Heart right ventricle (tissue), 16 donors: ENCODE measurements at regions not wholly inside any gene's neighbourhood (a gene's known extent, or its start where the extent isn't known, plus 50 kb on each side); places are given as distances from the start of the nearest gene placed in this dataset.
"Not testable (repeated sequence)": the region's sequence is repeated elsewhere in the genome, so short reads cannot be mapped to it uniquely, and the experiment has no call there.

Source experiments
- ATAC-seq, 8 donors: fragments of 200-7000 bp; cut with Tn5 transposase; one replicate each; pipeline ENCODE4 v1.9.1; 2020; ENCODE audit warnings: mild to moderate bottlenecking in 8 of 8, moderate library complexity in 8 of 8, moderate number of reproducible peaks in 1 of 8
- DNase-seq, 2 donors: peaks; one replicate each; pipeline ENCODE4 v3.0.0-alpha.2; 2020
- H3K27ac ChIP-seq, 10 donors: fragments of 200-600 bp; sonication (generic) in 2 of 10; one replicate each; pipeline versions ENCODE4 v1.5.0 to v1.8.0; 2020 to 2022; ENCODE audit warnings: mild to moderate bottlenecking in 3 of 10
- H3K27me3 ChIP-seq, 7 donors: fragments of 200-600 bp; one replicate each; pipeline ENCODE4 v1.8.0; 2021 to 2022; ENCODE audit warnings: mild to moderate bottlenecking in 2 of 7
- H3K36me3 ChIP-seq, 9 donors: fragments of 200-600 bp; sonication (generic) in 1 of 9; one replicate each; pipeline versions ENCODE4 v1.5.0 to v1.8.0; 2020 to 2022; ENCODE audit warnings: mild to moderate bottlenecking in 2 of 9
- H3K4me1 ChIP-seq, 9 donors: fragments of 200-600 bp; sonication (generic) in 1 of 9; one replicate each; pipeline versions ENCODE4 v1.5.0 to v1.8.0; 2020 to 2022; ENCODE audit warnings: mild to moderate bottlenecking in 4 of 9
- H3K4me3 ChIP-seq, 10 donors: fragments of 200-600 bp; sonication (generic) in 2 of 10; one replicate each; pipeline versions ENCODE4 v1.5.0 to v1.8.0; 2020 to 2022; ENCODE audit warnings: mild to moderate bottlenecking in 7 of 10, moderate library complexity in 2 of 10
- H3K9me3 ChIP-seq, 11 donors: fragments of 200-600 bp in 10 of 11; sonication (generic) in 2 of 11; one replicate each; pipeline versions ENCODE4 v1.5.0 to v1.8.0; 2013 to 2022; ENCODE audit warnings: mild to moderate bottlenecking in 2 of 11, control low read depth in 1 of 11, moderate library complexity in 1 of 11
- WGBS, 2 donors: extraction: QIAGEN DNeasy Blood & Tissue Kit; methylation state at CpG; one replicate each; pipeline ENCODE4 v1.1.7; 2013; ENCODE audit warnings: inconsistent platforms in 1 of 2; 5-methylcytosine and 5-hydroxymethylcytosine counted together
- intact Hi-C, 10 donors: fragments of 100-400 bp; cut with DNase I; formaldehyde crosslinking; loops; one replicate each; pipeline versions ENCODE4 v1.11.1 to v1.14.2; 2022
- TF ChIP-seq, protein P1 (sequence below), 9 donors: fragments of 200-600 bp; sonication (generic) in 2 of 9; IDR thresholded peaks; one replicate each; pipeline versions ENCODE4 v1.5.0 to v1.8.0; 2021 to 2022; ENCODE audit warnings: antibody characterized with exemption in 9 of 9, mild to moderate bottlenecking in 5 of 9, moderate library complexity in 1 of 9
- donor health status: Arrhythmogenic right ventricular cardiomyopathy.
- donor health status: ischemic (EF 13 %, LVEDD 7.1; RV severe dilation, severe dysfunction).
- donor health status: healthy with polysubstance abuse.
- donor health status: DM: no; HTN: yes; CAD: no.
- donor health status: DM: no; HTN: no; CAD: no.
- donor health status: ischemic (EF 25% LVEDD 6.9; RV normal size, moderate dysfunction).
- donor health status: ischemic (EF 25% LVEDD 5.7; RV mildly dilated, moderate dysfunction).
- donor health status: healthy.
- donor health status: DM: yes; HTN: yes; CAD: no.
- donor health status: Ischemic cardiomyopathy.
- donor health status: ischemic (EF 35%, LVEDD 5.7; RV mildly dilated, moderate dysfunction).
- donor health status: nonischemic (EF 11% LVEDD 7.7; RV severe dilation, severe dysfunction).
- donor health status: DM: yes; HTN: yes; CAD: no.
- donor health status: PGD.
- donor health status: ischemic (EF 29% LVEDD 5.4; RV normal size, mild dysfunction).
- donor health status: nonischemic (EF 23%, LVEDD 6.1; RV moderate dilation, normal function).

DNA sequence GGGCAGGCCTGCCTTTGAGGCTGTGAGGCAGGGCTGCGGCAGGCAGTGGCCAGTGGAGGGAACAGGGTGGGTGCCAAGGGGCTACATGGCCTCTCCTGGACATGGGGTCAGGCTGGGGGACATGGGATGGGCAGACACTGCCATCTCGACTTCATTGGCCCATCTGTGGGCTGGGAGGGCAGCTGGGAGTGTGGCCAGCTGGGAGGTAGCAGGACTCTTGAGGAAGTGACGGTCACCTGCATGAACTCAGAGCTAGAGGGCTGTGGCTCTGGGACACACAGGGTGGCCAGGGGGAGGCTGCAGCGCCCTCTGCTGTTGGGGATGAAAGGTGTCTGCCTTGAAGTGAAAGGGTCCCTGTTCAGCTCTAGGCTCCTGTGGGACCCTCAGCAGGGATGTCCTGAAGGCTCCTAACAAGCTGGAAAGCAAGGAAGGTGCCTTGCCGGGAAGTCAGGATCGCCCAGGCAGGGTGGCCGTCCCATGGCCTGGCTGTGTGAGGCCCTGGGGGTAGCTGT lies 244.0 kb downstream of the ANKRD30B start:
- 77 to 83% methylated on average over 6 to 7 of the region's 7 CpGs for WGBS, 2 donors
- H3K4me3 ChIP-seq, H3K27ac ChIP-seq, H3K36me3 ChIP-seq, DNase-seq, intact Hi-C loops, H3K27me3 ChIP-seq, H3K4me1 ChIP-seq, ATAC-seq: not testable (repeated sequence)
- peaks cover 0 to 15% (median 0%) of the 10 kb centered on the region in 11 donors for H3K9me3 ChIP-seq

DNA sequence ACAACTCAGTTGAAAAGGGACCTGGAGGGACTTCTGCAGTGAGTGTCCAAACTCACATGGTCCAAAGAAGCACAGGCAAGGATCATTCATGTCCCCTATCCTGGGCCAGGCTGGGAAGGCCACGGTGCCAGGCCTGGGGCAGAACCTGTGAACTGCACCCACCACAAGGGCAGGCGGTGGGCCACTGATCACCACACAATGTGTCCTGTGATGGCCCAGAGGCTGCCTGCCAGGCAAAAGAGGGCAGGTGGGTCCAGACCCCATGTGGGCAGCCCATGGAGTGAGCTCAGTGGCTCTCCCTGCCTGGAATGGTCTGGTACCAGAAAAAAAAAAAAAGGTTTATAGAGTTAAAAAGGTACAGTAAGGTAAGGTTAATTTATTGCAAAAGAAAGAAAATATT lies 244.8 kb downstream of the ANKRD30B start:
- H3K27ac ChIP-seq, H3K4me1 ChIP-seq, intact Hi-C loops, H3K4me3 ChIP-seq, DNase-seq, H3K27me3 ChIP-seq, H3K36me3 ChIP-seq, ATAC-seq: not testable (repeated sequence)
- WGBS, 2 donors, result 75 to 78% methylated on average over 2 of the region's 2 CpGs
- peaks cover 0 to 15% (median 0%) of the 10 kb centered on the region in 11 donors for H3K9me3 ChIP-seq

DNA sequence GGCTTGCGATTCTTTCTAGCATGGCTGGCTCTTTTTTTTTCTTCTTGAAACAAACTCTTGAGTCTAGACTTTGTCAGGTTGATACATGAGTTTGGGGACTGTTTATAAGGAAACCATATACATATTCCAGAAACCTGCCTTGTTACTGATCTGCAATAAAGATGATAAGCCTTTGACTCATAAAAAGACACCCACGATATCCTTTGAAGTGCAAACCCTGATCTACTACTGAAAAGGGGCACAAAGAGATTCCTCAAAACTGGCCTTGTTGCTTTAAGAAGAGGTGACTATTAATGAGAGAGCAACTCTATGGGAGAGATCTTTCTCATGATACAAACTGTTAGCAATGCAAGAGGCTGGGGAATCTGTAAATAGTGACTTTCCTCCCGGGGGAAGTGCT lies 247.1 kb downstream of the ANKRD30B start:
- DNase-seq, H3K27ac ChIP-seq, H3K4me3 ChIP-seq, ATAC-seq, H3K4me1 ChIP-seq, intact Hi-C loops, H3K27me3 ChIP-seq, H3K36me3 ChIP-seq: not testable (repeated sequence)
- H3K9me3 ChIP-seq, result peaks cover 0 to 17% (median 0%) of the 10 kb centered on the region in 11 donors
- WGBS, 2 donors, result 75 to 81% methylated on average over 3 of the region's 3 CpGs

DNA sequence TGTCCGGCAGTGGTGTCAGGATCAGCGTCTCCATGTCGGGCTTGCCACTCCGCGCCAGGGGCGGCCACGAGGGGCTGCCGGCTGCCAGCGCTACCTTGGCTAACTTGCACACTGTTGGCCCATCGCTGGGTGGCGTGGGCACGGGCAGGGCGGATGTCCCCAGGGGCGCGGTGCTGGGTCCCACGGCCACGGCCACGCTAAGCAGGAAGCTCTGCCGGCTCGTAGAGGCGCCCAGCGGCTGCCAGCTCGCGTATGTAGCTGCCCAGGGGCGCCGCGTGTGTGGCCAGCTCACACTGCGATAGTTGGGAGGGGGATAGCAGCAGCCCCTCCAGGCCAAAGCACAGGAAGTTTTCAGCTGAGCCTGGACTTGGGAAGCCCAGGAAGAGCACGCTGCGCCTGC lies 249.4 kb downstream of the ANKRD30B start:
- ATAC-seq, result no peak
- 95% methylated on average over 30 of the region's 30 CpGs for WGBS, 2 donors
- Histone ChIP-seq H3K36me3 (no peaks in the 10 kb centered on the region), H3K27ac (no peak overlapping the region), H3K4me1 (no peaks in the 10 kb centered on the region), H3K9me3 (peaks cover 0 to 23% (median 0%) of the 10 kb centered on the region in 11 donors), H3K4me3 (no peak overlapping the region), H3K27me3 (peaks cover 0 to 13% (median 4%) of the 10 kb centered on the region in 7 donors)
- TF ChIP-seq, protein P1, sequence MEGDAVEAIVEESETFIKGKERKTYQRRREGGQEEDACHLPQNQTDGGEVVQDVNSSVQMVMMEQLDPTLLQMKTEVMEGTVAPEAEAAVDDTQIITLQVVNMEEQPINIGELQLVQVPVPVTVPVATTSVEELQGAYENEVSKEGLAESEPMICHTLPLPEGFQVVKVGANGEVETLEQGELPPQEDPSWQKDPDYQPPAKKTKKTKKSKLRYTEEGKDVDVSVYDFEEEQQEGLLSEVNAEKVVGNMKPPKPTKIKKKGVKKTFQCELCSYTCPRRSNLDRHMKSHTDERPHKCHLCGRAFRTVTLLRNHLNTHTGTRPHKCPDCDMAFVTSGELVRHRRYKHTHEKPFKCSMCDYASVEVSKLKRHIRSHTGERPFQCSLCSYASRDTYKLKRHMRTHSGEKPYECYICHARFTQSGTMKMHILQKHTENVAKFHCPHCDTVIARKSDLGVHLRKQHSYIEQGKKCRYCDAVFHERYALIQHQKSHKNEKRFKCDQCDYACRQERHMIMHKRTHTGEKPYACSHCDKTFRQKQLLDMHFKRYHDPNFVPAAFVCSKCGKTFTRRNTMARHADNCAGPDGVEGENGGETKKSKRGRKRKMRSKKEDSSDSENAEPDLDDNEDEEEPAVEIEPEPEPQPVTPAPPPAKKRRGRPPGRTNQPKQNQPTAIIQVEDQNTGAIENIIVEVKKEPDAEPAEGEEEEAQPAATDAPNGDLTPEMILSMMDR (IDR thresholded peaks at IDR 0.05), result no peak
- intact Hi-C loops, result no loop called here
- DNase-seq, result no peak

DNA sequence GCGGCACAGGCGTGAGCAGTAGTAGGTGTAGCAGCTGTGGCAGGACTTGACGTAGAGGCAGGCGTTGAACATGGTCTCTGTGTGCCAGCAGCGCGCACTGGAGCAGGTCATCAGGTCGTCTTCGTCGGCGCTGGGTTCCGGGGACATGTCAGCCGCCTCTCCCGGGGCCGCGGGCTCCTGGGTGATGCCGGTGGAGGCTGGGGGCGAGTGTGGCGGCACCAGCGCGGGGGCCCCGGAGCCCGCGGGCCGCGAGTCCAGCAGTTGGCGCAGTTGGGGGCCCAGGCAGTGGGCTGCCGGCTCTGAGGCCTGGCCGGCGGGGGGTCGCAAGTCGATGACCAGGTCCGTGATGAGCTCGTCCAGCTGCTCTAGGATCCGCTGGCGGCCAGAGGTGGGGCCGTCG lies 249.9 kb downstream of the ANKRD30B start:
- intact Hi-C loops, result not testable (repeated sequence)
- WGBS, 2 donors, result 95 to 98% methylated on average over 33 to 37 of the region's 37 CpGs

DNA sequence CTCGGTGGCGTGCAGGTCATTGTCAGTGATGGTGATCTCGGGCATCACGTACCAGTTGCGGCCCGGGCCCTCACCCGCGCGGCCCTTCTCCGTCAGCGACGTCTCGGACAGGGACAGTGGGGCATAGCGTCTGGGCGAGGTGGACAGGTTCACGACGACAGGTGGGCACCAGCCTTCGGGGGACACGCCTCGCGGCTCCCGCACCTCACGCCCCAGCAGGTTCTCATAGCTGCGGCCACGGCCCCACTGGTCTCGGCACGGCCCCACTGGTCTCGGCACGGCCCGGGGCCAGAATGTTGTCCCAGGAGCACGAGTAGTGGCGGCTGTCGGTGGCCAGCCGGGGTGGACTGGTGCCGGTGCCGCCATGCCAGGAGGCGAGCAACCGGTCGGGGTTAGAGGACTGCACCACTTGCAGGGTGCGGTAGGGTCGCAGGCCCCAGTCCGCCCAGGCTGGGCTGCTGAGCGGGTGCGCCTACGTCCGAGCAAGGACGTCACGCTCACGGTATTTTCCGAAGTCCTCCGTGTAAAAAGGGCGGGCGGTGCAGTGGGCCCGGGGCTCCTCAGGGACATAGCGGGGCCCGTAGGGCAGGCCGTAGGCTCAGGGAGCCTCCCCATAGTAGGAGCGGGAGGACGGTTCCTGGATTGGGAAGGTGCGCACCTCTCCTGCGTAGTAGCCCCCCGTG lies 250.5 kb downstream of the ANKRD30B start:
- WGBS, 2 donors, result 96 to 97% methylated on average over 56 to 61 of the region's 62 CpGs
- peaks cover 0 to 13% (median 4%) of the 10 kb centered on the region in 7 donors for H3K27me3 ChIP-seq
- not testable (repeated sequence) for DNase-seq

More for the DNA sequence above, 249.9 kb downstream of the ANKRD30B start:
- H3K27me3 ChIP-seq, result peaks cover 0 to 13% (median 4%) of the 10 kb centered on the region in 7 donors
- DNase-seq, H3K4me3 ChIP-seq, H3K4me1 ChIP-seq, ATAC-seq, H3K27ac ChIP-seq, H3K36me3 ChIP-seq: not testable (repeated sequence)
- peaks cover 0 to 23% (median 0%) of the 10 kb centered on the region in 11 donors for H3K9me3 ChIP-seq

More for the DNA sequence above, 250.5 kb downstream of the ANKRD30B start:
- H3K27ac ChIP-seq, H3K36me3 ChIP-seq, ATAC-seq, intact Hi-C loops, H3K4me3 ChIP-seq, H3K4me1 ChIP-seq: not testable (repeated sequence)
- H3K9me3 ChIP-seq, result peaks cover 0 to 23% (median 0%) of the 10 kb centered on the region in 11 donors
